DND-41 (cell line): ENCODE measurements at regions not wholly inside any gene's neighbourhood (a gene's known extent, or its start where the extent isn't known, plus 50 kb on each side); places are given as distances from the start of the nearest gene placed in this dataset.

Experiments used
- CTCF ChIP-seq: IDR thresholded peaks from 2 replicates; pipeline ENCODE4 v1.5.1; 2012; ENCODE audit warnings: borderline replicate concordance, low read length, moderate library complexity, mild to moderate bottlenecking; ENCODE audit not compliant: poor library complexity, severe bottlenecking; ENCODE audit errors: extremely low read depth
- EZH2 ChIP-seq: IDR thresholded peaks from 3 replicates; pipeline ENCODE4 v1.6.1; 2012; ENCODE audit warnings: borderline replicate concordance, low read depth, mild to moderate bottlenecking, moderate library complexity, low read length, inconsistent platforms; ENCODE audit not compliant: severe bottlenecking

- TF ChIP-seq CTCF (no peak), EZH2 (no peak)
Measured at GRCh38 chr6:129921169-129921817, 60.2 kb upstream of the TMEM244 start.
